A673 (cell line): ENCODE measurements at regions not wholly inside any gene's neighbourhood (a gene's known extent, or its start where the extent isn't known, plus 50 kb on each side); places are given as distances from the start of the nearest gene placed in this dataset.

Experiments
- BruUV-seq: library from RNA; stranded (reverse); fragments of 400-500 nt; replicated peaks from 2 replicates; lab custom pipeline; 2021; lab: Mats Ljungman, UMichigan
- CTCF ChIA-PET: fragments of 300-600 bp; sonication (Branson Sonifier 250); formaldehyde crosslinking; loops from one replicate; lab custom pipeline; 2022; ENCODE audit warnings: antibody characterized with exemption; lab: Charles Lee
- POLR2A ChIA-PET: fragments of 300-600 bp; sonication (Branson Sonifier 250); formaldehyde crosslinking; loops from one replicate; lab custom pipeline; 2022; ENCODE audit warnings: antibody characterized with exemption; ENCODE audit not compliant: low non-redundant PET; lab: Charles Lee
- DNase-seq: peaks from one replicate; pipeline ENCODE4 v3.0.0-alpha.2; 2015; ENCODE audit warnings: low spot score
- H3K27ac ChIP-seq: fragments of 200-600 bp; sonication (generic); 2 replicates; pipeline ENCODE4 v1.5.1; 2016; ENCODE audit warnings: mixed run types, low read depth, mild to moderate bottlenecking, mixed read lengths, antibody characterized with exemption, low read length; ENCODE audit not compliant: poor library complexity, severe bottlenecking
- H3K27me3 ChIP-seq: fragments of 200-600 bp; sonication (generic); replicated peaks from 2 replicates; pipeline ENCODE4 v1.6.1; 2017; ENCODE audit warnings: mixed run types, low read depth, mild to moderate bottlenecking, mixed read lengths, antibody characterized with exemption, low read length; ENCODE audit not compliant: insufficient read depth, poor library complexity
- H3K36me3 ChIP-seq: fragments of 200-600 bp; sonication (generic); 2 replicates; pipeline ENCODE4 v1.6.1; 2016; ENCODE audit warnings: mixed run types, mild to moderate bottlenecking, mixed read lengths, antibody characterized with exemption, low read length; ENCODE audit not compliant: insufficient read depth, poor library complexity, severe bottlenecking
- H3K4me1 ChIP-seq: fragments of 200-600 bp; sonication (generic); 2 replicates; pipeline ENCODE4 v1.6.1; 2017; ENCODE audit warnings: mixed run types, mild to moderate bottlenecking, mixed read lengths, antibody characterized with exemption, low read length; ENCODE audit not compliant: insufficient read depth, poor library complexity, severe bottlenecking
- H3K4me3 ChIP-seq: fragments of 200-600 bp; sonication (generic); 2 replicates; pipeline ENCODE4 v1.5.1; 2016; ENCODE audit warnings: low read depth, mixed run types, mild to moderate bottlenecking, mixed read lengths, low read length; ENCODE audit not compliant: poor library complexity, severe bottlenecking
- H3K9me3 ChIP-seq: fragments of 200-600 bp; sonication (generic); 2 replicates; pipeline ENCODE4 v1.6.1; 2016; ENCODE audit warnings: mixed run types, low read depth, mild to moderate bottlenecking, mixed read lengths, antibody characterized with exemption, low read length; ENCODE audit not compliant: poor library complexity, severe bottlenecking
- CTCF ChIP-seq: fragments of 300-800, 200-600 bp; sonication (generic); conservative IDR thresholded peaks from 2 replicates; pipeline ENCODE4 v1.5.1; 2017; ENCODE audit warnings: low read depth, mild to moderate bottlenecking, antibody characterized with exemption, low read length, moderate library complexity, mixed read lengths
- EZH2 ChIP-seq: fragments of 200-600 bp; sonication (generic); IDR thresholded peaks from 2 replicates; pipeline ENCODE4 v1.6.1; 2017; ENCODE audit warnings: borderline replicate concordance, low read depth, mild to moderate bottlenecking, mixed read lengths, antibody characterized with exemption, low read length; ENCODE audit not compliant: poor library complexity, severe bottlenecking
- intact Hi-C: fragments of 100-400 bp; cut with micrococcal nuclease; formaldehyde crosslinking; loops from one replicate; pipeline ENCODE4 v1.10.0; 2022; ENCODE audit not compliant: unreplicated experiment

GRCh38 chr22:49328118-49328475 lies 499.6 kb downstream of the BRD1 start:
- Histone ChIP-seq H3K4me1 (no peaks in the 10 kb centered on the region), H3K9me3 (peaks cover 7% of the 10 kb centered on the region), H3K27ac (no peak overlapping the region), H3K4me3 (no peak overlapping the region), H3K27me3 (no peaks in the 10 kb centered on the region), H3K36me3 (no peaks in the 10 kb centered on the region)
- DNase-seq = no peak
- CTCF ChIA-PET = no interaction called here
- POLR2A ChIA-PET = no interaction called here
- intact Hi-C loops = no loop called here
- no TSS peak for BruUV-seq
- no peak for TF ChIP-seq EZH2
- TF ChIP-seq CTCF = no peak

GRCh38 chr22:49327411-49328117 lies 500.1 kb downstream of the BRD1 start:
- intact Hi-C loops = no loop called here
- no peak for DNase-seq
- ChIA-PET POLR2A (no interaction called here), CTCF (no interaction called here)
- TF ChIP-seq CTCF (no peak), EZH2 (no peak)
- no TSS peak for BruUV-seq
- Histone ChIP-seq H3K36me3 (no peaks in the 10 kb centered on the region), H3K27me3 (no peaks in the 10 kb centered on the region), H3K4me3 (no peak overlapping the region), H3K4me1 (no peaks in the 10 kb centered on the region), H3K27ac (no peak overlapping the region), H3K9me3 (peaks cover 7% of the 10 kb centered on the region)

- ChIA-PET POLR2A (no interaction called here), CTCF (no interaction called here)
- Histone ChIP-seq H3K4me1 (no peaks in the 10 kb centered on the region), H3K9me3 (peaks cover 7% of the 10 kb centered on the region), H3K27ac (no peak overlapping the region), H3K36me3 (no peaks in the 10 kb centered on the region), H3K27me3 (no peaks in the 10 kb centered on the region), H3K4me3 (no peak overlapping the region)
- no peak for DNase-seq
- intact Hi-C loops = no loop called here
- TF ChIP-seq CTCF = no peak
- TF ChIP-seq EZH2 = no peak
- BruUV-seq = no TSS peak
These were observed 501.1 kb downstream of the BRD1 start for GRCh38 chr22:49326558-49326957.
